ENCODE measurements at regions not wholly inside any gene's neighbourhood (a gene's known extent, or its start where the extent isn't known, plus 50 kb on each side); places are given as distances from the start of the nearest gene placed in this dataset.
"Not testable (repeated sequence)": the region's sequence is repeated elsewhere in the genome, so short reads cannot be mapped to it uniquely, and the experiment has no call there.

DNA sequence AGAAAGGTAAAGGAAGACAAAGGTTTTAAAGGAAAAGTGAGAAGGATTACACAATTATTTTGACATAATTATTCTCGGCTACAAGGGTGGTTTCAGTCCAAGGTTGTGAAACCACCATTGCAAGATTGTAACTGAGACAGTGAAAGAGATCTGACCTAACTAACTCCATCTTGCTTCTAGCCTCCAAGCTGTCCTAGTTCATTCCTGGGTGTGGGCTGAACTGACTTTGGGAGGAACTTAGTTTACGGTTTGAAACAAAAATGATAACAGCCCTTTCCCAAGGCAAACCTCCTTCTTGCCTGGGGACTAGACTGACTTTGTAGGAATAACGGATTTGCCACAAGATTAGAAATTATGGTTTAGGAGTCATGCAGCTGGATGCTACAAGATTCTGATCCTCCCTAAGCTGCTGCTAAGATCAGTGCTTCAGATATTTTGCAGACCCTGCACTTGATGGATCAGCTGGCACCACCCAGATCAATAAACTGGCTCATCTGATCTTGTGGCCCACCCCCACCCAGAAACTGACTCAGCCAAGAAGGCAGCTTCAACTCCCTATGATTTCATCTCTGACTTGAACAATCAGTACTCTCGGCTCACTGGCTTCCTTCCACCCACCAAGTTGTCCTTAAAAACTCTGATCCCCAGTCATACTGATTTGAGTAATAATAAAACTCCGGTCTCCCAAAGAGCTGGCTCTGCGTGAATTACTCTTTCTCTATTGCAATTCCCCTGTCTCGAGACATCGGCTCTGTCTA is 57.7 kb upstream of the AADACL2 start:
- Mint-ChIP-seq H3K27ac (no peak overlapping the region), H3K9me3 (peaks cover 2% of the 10 kb centered on the region), H3K4me1 (ENCODE audit: low read depth) (no peaks in the 10 kb centered on the region), H3K36me3 (ENCODE audit: low read depth) (no peaks in the 10 kb centered on the region), H3K27me3 (peaks cover 1% of the 10 kb centered on the region), H3K4me3 (no peak overlapping the region)
- intact Hi-C loops (cut with micrococcal nuclease), result no loop called here
- DNase-seq (no peak), ATAC-seq (no peak)
- ChIA-PET CTCF (no interaction called here), POLR2A (no interaction called here)
- TF ChIP-seq, protein P1, sequence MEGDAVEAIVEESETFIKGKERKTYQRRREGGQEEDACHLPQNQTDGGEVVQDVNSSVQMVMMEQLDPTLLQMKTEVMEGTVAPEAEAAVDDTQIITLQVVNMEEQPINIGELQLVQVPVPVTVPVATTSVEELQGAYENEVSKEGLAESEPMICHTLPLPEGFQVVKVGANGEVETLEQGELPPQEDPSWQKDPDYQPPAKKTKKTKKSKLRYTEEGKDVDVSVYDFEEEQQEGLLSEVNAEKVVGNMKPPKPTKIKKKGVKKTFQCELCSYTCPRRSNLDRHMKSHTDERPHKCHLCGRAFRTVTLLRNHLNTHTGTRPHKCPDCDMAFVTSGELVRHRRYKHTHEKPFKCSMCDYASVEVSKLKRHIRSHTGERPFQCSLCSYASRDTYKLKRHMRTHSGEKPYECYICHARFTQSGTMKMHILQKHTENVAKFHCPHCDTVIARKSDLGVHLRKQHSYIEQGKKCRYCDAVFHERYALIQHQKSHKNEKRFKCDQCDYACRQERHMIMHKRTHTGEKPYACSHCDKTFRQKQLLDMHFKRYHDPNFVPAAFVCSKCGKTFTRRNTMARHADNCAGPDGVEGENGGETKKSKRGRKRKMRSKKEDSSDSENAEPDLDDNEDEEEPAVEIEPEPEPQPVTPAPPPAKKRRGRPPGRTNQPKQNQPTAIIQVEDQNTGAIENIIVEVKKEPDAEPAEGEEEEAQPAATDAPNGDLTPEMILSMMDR (IDR thresholded peaks at IDR 0.05), result no peak

DNA sequence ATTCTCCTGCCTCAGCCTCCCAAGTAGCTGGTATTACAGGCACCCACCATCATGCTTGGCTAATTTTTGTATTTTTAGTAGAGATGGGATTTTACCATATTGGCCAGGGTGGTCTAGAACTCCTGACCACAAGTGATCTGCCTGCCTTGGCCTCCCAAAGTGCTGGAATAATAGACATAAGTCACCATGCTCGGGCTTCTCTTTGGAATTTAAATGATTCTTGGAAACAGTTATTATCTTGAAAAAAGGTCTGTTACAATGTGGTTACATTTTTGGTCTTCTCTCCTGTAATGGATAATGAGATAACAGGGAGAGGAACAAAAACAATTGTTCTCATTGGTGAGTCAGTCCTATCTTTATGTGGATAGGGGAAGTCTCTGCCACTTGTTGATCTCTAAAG is 59.8 kb upstream of the AADACL2 start:
- H3K27ac Mint-ChIP-seq, result no peak overlapping the region
- H3K27me3 Mint-ChIP-seq, result peaks cover 1% of the 10 kb centered on the region
- POLR2A ChIA-PET, result no interaction called here

DNA sequence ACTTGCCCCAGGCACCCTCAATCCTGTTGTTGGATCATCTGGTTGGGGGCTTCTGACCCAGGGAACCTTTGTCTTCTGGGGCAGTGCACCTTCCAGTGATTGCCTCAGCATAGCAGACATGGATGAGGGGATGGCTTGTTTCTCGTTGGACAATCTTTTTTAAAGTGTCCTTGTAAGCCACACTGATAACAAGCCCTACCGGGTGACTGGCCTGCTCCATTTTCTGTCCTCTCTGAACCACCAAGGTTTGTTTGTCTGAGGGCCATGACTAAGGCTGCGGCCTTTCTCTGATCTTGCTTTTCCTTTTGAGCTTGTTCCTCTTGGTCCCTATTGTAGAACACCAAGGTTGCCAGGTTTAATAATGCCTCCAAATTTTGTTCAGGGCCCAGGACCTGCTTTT is 66.0 kb upstream of the AADACL2 start:
- intact Hi-C loops (cut with micrococcal nuclease); H3K4me3 Mint-ChIP-seq; H3K27ac Mint-ChIP-seq; H3K36me3 Mint-ChIP-seq (ENCODE audit: low read depth); H3K4me1 Mint-ChIP-seq (ENCODE audit: low read depth); ATAC-seq; H3K27me3 Mint-ChIP-seq; DNase-seq; H3K9me3 Mint-ChIP-seq; CTCF ChIA-PET; POLR2A ChIA-PET: not testable (repeated sequence)

More for the DNA sequence above, 59.8 kb upstream of the AADACL2 start:
- intact Hi-C loops (cut with micrococcal nuclease), result no loop called here
- DNase-seq (no peak), ATAC-seq (no peak)
- H3K4me1 Mint-ChIP-seq (ENCODE audit: low read depth), result no peaks in the 10 kb centered on the region
- no peaks in the 10 kb centered on the region for H3K36me3 Mint-ChIP-seq (ENCODE audit: low read depth)
- CTCF ChIA-PET, result no interaction called here
- H3K4me3 Mint-ChIP-seq, result no peak overlapping the region
- peaks cover 2% of the 10 kb centered on the region for H3K9me3 Mint-ChIP-seq
- TF ChIP-seq, protein P1 (IDR thresholded peaks at IDR 0.05), result no peak

DNA sequence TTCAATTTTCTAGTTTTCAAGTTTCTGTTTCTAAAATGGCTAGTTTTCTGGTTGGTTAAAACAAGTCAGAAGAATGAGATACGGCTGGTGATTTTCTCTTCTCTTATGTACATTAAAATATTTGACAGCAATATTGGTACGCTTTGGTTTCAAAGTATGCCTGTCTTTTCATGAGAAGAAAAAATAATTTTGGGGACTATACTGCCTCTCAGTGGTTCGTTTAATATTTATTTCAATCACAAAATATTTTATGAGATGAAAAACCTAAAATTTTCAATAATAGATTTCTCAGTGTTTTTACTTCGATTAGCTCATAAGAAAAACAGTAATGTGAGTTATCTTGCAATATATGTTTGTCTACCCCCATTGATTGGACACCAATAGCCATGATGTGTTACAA is 72.8 kb upstream of the AADACL2 start:
- no peak for DNase-seq
- POLR2A ChIA-PET, result no interaction called here
- TF ChIP-seq, protein P1 (IDR thresholded peaks at IDR 0.05), result no peak
- no peaks in the 10 kb centered on the region for H3K9me3 Mint-ChIP-seq
- no peaks in the 10 kb centered on the region for H3K4me1 Mint-ChIP-seq (ENCODE audit: low read depth)
- no peaks in the 10 kb centered on the region for H3K36me3 Mint-ChIP-seq (ENCODE audit: low read depth)
- no peak for ATAC-seq
- intact Hi-C loops (cut with micrococcal nuclease), result no loop called here
- CTCF ChIA-PET, result no interaction called here
- no peak overlapping the region for H3K27ac Mint-ChIP-seq
- H3K4me3 Mint-ChIP-seq, result no peak overlapping the region
- H3K27me3 Mint-ChIP-seq, result peaks cover 2% of the 10 kb centered on the region

DNA sequence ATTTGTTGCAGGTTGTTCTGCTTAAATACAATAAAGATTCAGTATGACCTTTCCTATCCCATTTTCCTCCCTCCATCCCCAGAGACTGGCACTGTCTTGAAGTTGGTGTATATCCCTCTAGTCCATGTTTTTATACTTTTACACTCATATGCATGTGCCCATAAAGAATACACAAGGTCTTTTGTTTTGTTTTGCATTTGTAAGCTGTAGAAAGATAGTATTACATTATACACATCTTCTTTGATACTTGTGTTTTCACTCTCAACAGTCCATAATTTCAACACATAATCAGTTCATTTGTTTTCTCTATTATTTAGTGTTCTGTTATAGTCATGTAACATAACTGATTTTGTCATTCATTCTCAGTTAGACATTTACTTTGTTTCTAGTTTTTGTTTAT is 88.7 kb upstream of the AADACL2 start:
- ChIA-PET POLR2A (no interaction called here), CTCF (no interaction called here)
- no peaks in the 10 kb centered on the region for H3K36me3 Mint-ChIP-seq (ENCODE audit: low read depth)
- no peak for ATAC-seq
- H3K27me3 Mint-ChIP-seq, result peaks cover 2% of the 10 kb centered on the region
- intact Hi-C loops (cut with micrococcal nuclease), result no loop called here
- H3K9me3 Mint-ChIP-seq, result no peaks in the 10 kb centered on the region
- H3K27ac Mint-ChIP-seq, result no peak overlapping the region
- no peak for DNase-seq
- TF ChIP-seq, protein P1 (IDR thresholded peaks at IDR 0.05), result no peak
- H3K4me3 Mint-ChIP-seq, result no peak overlapping the region
- H3K4me1 Mint-ChIP-seq (ENCODE audit: low read depth), result no peaks in the 10 kb centered on the region

Data from activated CD8-positive, alpha-beta T cell treated with anti-CD3 and anti-CD28 coated beads for 36 hours (primary cell).